GM12878 (cell line): ENCODE measurements at regions not wholly inside any gene's neighbourhood (a gene's known extent, or its start where the extent isn't known, plus 50 kb on each side); places are given as distances from the start of the nearest gene placed in this dataset.

ENCODE experiments used
- ATAC-seq: fragments of 200-7000 bp; cut with Tn5 transposase; 3 replicates; pipeline ENCODE4 v1.9.1; 2020; ENCODE audit warnings: mild to moderate bottlenecking, moderate library complexity
- BruUV-seq: library from RNA; stranded (reverse); fragments of 400-500 nt; replicated peaks from 2 replicates; lab custom pipeline; 2021; lab: Mats Ljungman, UMichigan
- CTCF ChIA-PET: fragments of 300-600 bp; sonication (Branson Sonifier 250); formaldehyde crosslinking; extraction: SDS; loops from one replicate; lab custom pipeline; 2021; ENCODE audit warnings: inconsistent platforms; lab: Yijun Ruan, JAX
- POLR2A ChIA-PET: fragments of 350-600 bp; formaldehyde crosslinking; extraction: SDS; loops from one replicate; lab custom pipeline; 2021; ENCODE audit warnings: inconsistent platforms; lab: Charles Lee
- RAD21 ChIA-PET: fragments of 300-600 bp; sonication (Branson Sonifier 250); formaldehyde crosslinking; loops from one replicate; lab custom pipeline; 2023; ENCODE audit warnings: antibody characterized with exemption; ENCODE audit not compliant: unreplicated experiment; lab: Charles Lee
- SMC1A ChIA-PET: fragments of 300-600 bp; sonication (Branson Sonifier 250); formaldehyde crosslinking; loops from one replicate; lab custom pipeline; 2023; ENCODE audit not compliant: unreplicated experiment, uncharacterized antibody; lab: Charles Lee
- DNase-seq: peaks from one replicate; pipeline ENCODE4 v3.0.0-alpha.2; 2011; ENCODE audit warnings: low read depth, low spot score
- FAIRE-seq: peaks from 3 replicates; lab custom pipeline; 2011; peaks lifted over from hg19 to GRCh38; lab: Jason Lieb, UNC
- H2AFZ ChIP-seq: 2 replicates; pipeline ENCODE4 v1.6.0; 2011; ENCODE audit warnings: low read depth, low read length, control low read depth; ENCODE audit not compliant: control insufficient read depth
- H3K27ac ChIP-seq: 2 replicates; pipeline ENCODE4 v1.5.1; 2011; ENCODE audit warnings: control low read depth; ENCODE audit not compliant: control insufficient read depth, insufficient read depth
- H3K27me3 ChIP-seq, 2 experiments: replicated peaks in 1 of 2; 2 replicates each; pipeline versions ENCODE4 v1.6.0 to v1.6.1; 2011; ENCODE audit warnings: low read length in 1 of 2; ENCODE audit not compliant: control insufficient read depth in 2 of 2, insufficient read depth in 2 of 2
- H3K36me3 ChIP-seq, 2 experiments: 2 replicates each; pipeline ENCODE4 v1.5.1; 2011; ENCODE audit warnings: low read length in 1 of 2; ENCODE audit not compliant: control insufficient read depth in 2 of 2, insufficient read depth in 2 of 2
- H3K4me1 ChIP-seq: 2 replicates; pipeline ENCODE4 v1.6.1; 2011; ENCODE audit warnings: mild to moderate bottlenecking, low read length, moderate library complexity, mixed read lengths; ENCODE audit not compliant: control insufficient read depth, insufficient read depth
- H3K4me2 ChIP-seq: 2 replicates; pipeline ENCODE4 v1.6.0; 2011; ENCODE audit warnings: control low read depth; ENCODE audit not compliant: control insufficient read depth, insufficient read depth
- H3K4me3 ChIP-seq: fragments of 200-600 bp; sonication (generic); 2 replicates; pipeline ENCODE4 v1.5.1; 2016
- H3K79me2 ChIP-seq: 2 replicates; pipeline ENCODE4 v1.6.0; 2011; ENCODE audit warnings: low read length; ENCODE audit not compliant: control insufficient read depth, insufficient read depth
- H3K9ac ChIP-seq: 2 replicates; pipeline ENCODE4 v1.8.0; 2011; ENCODE audit warnings: low read length, control low read depth, mixed read lengths; ENCODE audit not compliant: control insufficient read depth, insufficient read depth
- H3K9me3 ChIP-seq: replicated peaks from 3 replicates; pipeline ENCODE4 v1.5.1; 2011; ENCODE audit warnings: mild to moderate bottlenecking, low read length; ENCODE audit not compliant: control insufficient read depth, insufficient read depth
- H4K20me1 ChIP-seq: 2 replicates; pipeline ENCODE4 v1.6.0; 2011; ENCODE audit not compliant: control insufficient read depth, insufficient read depth
- CHD2 ChIP-seq: IDR thresholded peaks from 2 replicates; pipeline ENCODE4 v1.6.1; 2011; ENCODE audit warnings: low read depth, low read length, improper control_type of control experiment, borderline replicate concordance
- EZH2 ChIP-seq: IDR thresholded peaks from 2 replicates; pipeline ENCODE4 v1.6.1; 2012; ENCODE audit warnings: low read depth, mild to moderate bottlenecking, control low read depth, inconsistent platforms, low read length, borderline replicate concordance; ENCODE audit not compliant: control insufficient read depth
- PAX5 ChIP-seq: IDR thresholded peaks from 2 replicates; pipeline ENCODE4 v1.6.1; 2011; ENCODE audit warnings: low read depth, low read length, borderline replicate concordance
- SMC3 ChIP-seq: IDR thresholded peaks from 2 replicates; pipeline ENCODE4 v1.6.1; 2011; ENCODE audit warnings: low read length, improper control_type of control experiment, borderline replicate concordance
- WGBS: methylation state at CpG from one replicate; pipeline ENCODE4 v1.1.6; 2016; ENCODE audit warnings: low lambda C conversion rate; ENCODE audit not compliant: insufficient replicate concordance, insufficient coverage; ENCODE audit errors: missing lambda C conversion rate; 5-methylcytosine and 5-hydroxymethylcytosine counted together
- in situ Hi-C: fragments of 300-500 bp; cut with MboI; formaldehyde crosslinking; loops from 9 replicates; pipeline ENCODE4 v1.14.3; 2018; ENCODE audit warnings: mixed read lengths
- intact Hi-C: fragments of 100-400 bp; cut with micrococcal nuclease; formaldehyde crosslinking; loops from one replicate; pipeline ENCODE4 v1.14.2; 2022; ENCODE audit not compliant: unreplicated experiment
- TF ChIP-seq, protein P1 (sequence below): fragments of 450-650 bp; IDR thresholded peaks from 2 replicates; pipeline ENCODE4 v1.6.1; 2014; ENCODE audit warnings: mild to moderate bottlenecking
- TF ChIP-seq, protein P2 (sequence below): IDR thresholded peaks from 2 replicates; pipeline ENCODE4 v1.6.1; 2011; ENCODE audit warnings: low read depth, low read length, improper control_type of control experiment, borderline replicate concordance

DNA sequence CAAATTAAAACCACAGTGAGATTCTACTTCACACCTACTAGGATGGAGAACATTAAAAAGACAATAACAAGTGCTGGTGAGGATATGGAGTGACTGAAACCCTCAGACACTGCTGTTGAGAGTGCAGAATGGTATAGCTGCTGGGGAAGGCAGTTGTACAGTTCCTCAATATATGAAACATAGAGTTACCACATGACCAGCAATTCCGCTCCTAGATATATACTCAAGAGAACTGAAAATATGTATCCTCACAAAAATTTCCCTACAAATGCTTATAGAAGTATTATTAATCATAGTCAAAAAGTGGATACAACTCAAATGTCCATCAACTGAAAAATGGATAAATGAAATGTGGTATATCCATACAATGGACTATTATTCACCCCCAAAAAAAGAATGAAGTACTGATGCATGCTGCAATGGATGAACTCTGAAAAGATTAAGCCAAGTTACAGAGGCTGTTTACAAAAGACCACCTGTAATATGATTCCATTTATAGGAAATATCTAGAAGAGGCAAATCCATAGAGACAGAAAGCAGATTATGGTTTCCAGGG, 164.7 kb upstream of the IGF1R start:
- intact Hi-C loops = no loop called here
- CTCF ChIA-PET = no interaction called here
- H3K4me1 ChIP-seq = no peaks in the 10 kb centered on the region
- DNase-seq (no peak), FAIRE-seq (no peak), ATAC-seq (no peak)
- TF ChIP-seq EZH2 = no peak
- TF ChIP-seq CHD2 = no peak
- TF ChIP-seq SMC3 = no peak
- TF ChIP-seq, protein P1, sequence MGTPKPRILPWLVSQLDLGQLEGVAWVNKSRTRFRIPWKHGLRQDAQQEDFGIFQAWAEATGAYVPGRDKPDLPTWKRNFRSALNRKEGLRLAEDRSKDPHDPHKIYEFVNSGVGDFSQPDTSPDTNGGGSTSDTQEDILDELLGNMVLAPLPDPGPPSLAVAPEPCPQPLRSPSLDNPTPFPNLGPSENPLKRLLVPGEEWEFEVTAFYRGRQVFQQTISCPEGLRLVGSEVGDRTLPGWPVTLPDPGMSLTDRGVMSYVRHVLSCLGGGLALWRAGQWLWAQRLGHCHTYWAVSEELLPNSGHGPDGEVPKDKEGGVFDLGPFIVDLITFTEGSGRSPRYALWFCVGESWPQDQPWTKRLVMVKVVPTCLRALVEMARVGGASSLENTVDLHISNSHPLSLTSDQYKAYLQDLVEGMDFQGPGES = no peak
- TF ChIP-seq, protein P2, sequence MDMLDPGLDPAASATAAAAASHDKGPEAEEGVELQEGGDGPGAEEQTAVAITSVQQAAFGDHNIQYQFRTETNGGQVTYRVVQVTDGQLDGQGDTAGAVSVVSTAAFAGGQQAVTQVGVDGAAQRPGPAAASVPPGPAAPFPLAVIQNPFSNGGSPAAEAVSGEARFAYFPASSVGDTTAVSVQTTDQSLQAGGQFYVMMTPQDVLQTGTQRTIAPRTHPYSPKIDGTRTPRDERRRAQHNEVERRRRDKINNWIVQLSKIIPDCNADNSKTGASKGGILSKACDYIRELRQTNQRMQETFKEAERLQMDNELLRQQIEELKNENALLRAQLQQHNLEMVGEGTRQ = no peak
- TF ChIP-seq PAX5 = no peak
- in situ Hi-C loops = no loop called here
- RAD21 ChIA-PET = no interaction called here
- 100% methylated on average over 1 of the region's 1 CpG for WGBS
- no peak overlapping the region for H3K9ac ChIP-seq
- H3K4me3 ChIP-seq = no peak overlapping the region
- SMC1A ChIA-PET = no interaction called here
- no peaks in the 10 kb centered on the region for H4K20me1 ChIP-seq
- POLR2A ChIA-PET = no interaction called here
- no peak overlapping the region for H3K27ac ChIP-seq
- H3K36me3 ChIP-seq = no peaks in the 10 kb centered on the region
- H3K4me2 ChIP-seq = no peak overlapping the region
- peaks cover 2% of the 10 kb centered on the region; the same call in 1 of the 3 replicates for H3K9me3 ChIP-seq
- H2AFZ ChIP-seq = no peak overlapping the region
- H3K27me3 ChIP-seq = no peaks in the 10 kb centered on the region
- BruUV-seq = no TSS peak
- H3K79me2 ChIP-seq = no peaks in the 10 kb centered on the region
